Right lobe of liver (tissue), 4 donors: ENCODE measurements at regions not wholly inside any gene's neighbourhood (a gene's known extent, or its start where the extent isn't known, plus 50 kb on each side); places are given as distances from the start of the nearest gene placed in this dataset.

ENCODE experiments used
- CTCF ChIP-seq, 4 donors: fragments of 200-600 bp in 3 of 4; fragments of 450-650 bp in 1 of 4; IDR thresholded peaks; one replicate each; pipeline versions ENCODE4 v1.5.1 to v1.8.0; 2016 to 2022; ENCODE audit warnings: antibody characterized with exemption in 4 of 4, mild to moderate bottlenecking in 2 of 4
- POLR2A ChIP-seq: fragments of 450-650 bp; IDR thresholded peaks from one replicate; pipeline ENCODE4 v1.6.1; 2017; ENCODE audit warnings: antibody characterized with exemption, mild to moderate bottlenecking
- donor health status: DM: no; HTN: no; CAD: no.
- donor health status: DM: no; HTN: no; CAD: no.
- donor health status: DM: no; HTN: yes; CAD: no.

DNA sequence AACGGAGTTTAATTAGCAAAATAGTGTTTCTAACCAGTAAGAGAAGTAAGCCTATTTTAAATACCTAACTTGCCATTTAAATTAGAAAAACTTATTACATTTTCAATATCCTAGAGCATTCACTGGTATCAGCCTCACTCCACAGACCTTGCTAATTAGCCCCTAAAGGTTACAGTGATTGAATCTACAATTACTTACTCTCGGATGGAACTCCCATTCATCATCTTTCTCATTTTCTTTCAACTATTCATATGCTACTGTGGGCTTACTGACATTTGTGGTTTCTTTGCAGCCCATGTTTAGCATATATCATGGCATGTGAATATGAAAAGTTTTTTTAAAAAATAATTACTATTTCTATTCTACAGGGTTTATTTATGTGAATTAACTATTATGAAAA is 86.4 kb downstream of the GPR37 start:
- TF ChIP-seq CTCF (IDR thresholded peaks at IDR 0.05) (no peak), POLR2A (no peak)
